ENCODE measurements at regions not wholly inside any gene's neighbourhood (a gene's known extent, or its start where the extent isn't known, plus 50 kb on each side); places are given as distances from the start of the nearest gene placed in this dataset.
"Not testable (repeated sequence)": the region's sequence is repeated elsewhere in the genome, so short reads cannot be mapped to it uniquely, and the experiment has no call there.

GRCh38 chr12:126400831-126401230 is 1335.6 kb downstream of the AACS start:
- DNase-seq (ENCODE audit: low read depth in 2 of 2, low spot score in 1 of 2) = no peak

- DNase-seq (ENCODE audit: low read depth in 2 of 2, low spot score in 1 of 2) = no peak
Observed at GRCh38 chr12:126404293-126404881, 1339.2 kb downstream of the AACS start.

GRCh38 chr12:126418400-126418799 is 1353.2 kb downstream of the AACS start:
- no peak for DNase-seq (ENCODE audit: low read depth in 2 of 2, low spot score in 1 of 2)

- DNase-seq (ENCODE audit: low read depth in 2 of 2, low spot score in 1 of 2) = no peak
Observed at GRCh38 chr12:126419131-126419530, 1353.9 kb downstream of the AACS start.

GRCh38 chr12:126424696-126425095 is 1359.5 kb downstream of the AACS start:
- no peak for DNase-seq (ENCODE audit: low read depth in 2 of 2, low spot score in 1 of 2)

GRCh38 chr12:126425264-126425663 is 1360.0 kb downstream of the AACS start:
- no peak for DNase-seq (ENCODE audit: low read depth in 2 of 2, low spot score in 1 of 2)

GRCh38 chr12:126428769-126429168 is 1363.5 kb downstream of the AACS start:
- no peak for DNase-seq (ENCODE audit: low read depth in 2 of 2, low spot score in 1 of 2)

- no peak for DNase-seq (ENCODE audit: low read depth in 2 of 2, low spot score in 1 of 2)
Observed at GRCh38 chr12:126430921-126431320, 1365.7 kb downstream of the AACS start.

- no peak for DNase-seq (ENCODE audit: low read depth in 2 of 2, low spot score in 1 of 2)
Observed at GRCh38 chr12:126431767-126432166, 1366.5 kb downstream of the AACS start.

GRCh38 chr12:126432780-126433179 is 1367.5 kb downstream of the AACS start:
- DNase-seq (ENCODE audit: low read depth in 2 of 2, low spot score in 1 of 2) = no peak

- DNase-seq (ENCODE audit: low read depth in 2 of 2, low spot score in 1 of 2) = no peak
Observed at GRCh38 chr12:126434412-126434985, 1369.3 kb downstream of the AACS start.

GRCh38 chr12:126436041-126436440 is 1370.8 kb downstream of the AACS start:
- no peak for DNase-seq (ENCODE audit: low read depth in 2 of 2, low spot score in 1 of 2)

GRCh38 chr12:126437934-126438333 is 1372.7 kb downstream of the AACS start:
- DNase-seq (ENCODE audit: low read depth in 2 of 2, low spot score in 1 of 2) = no peak

GRCh38 chr12:126443977-126444376 is 1378.7 kb downstream of the AACS start:
- no peak for DNase-seq (ENCODE audit: low read depth in 2 of 2, low spot score in 1 of 2)

- no peak for DNase-seq (ENCODE audit: low read depth in 2 of 2, low spot score in 1 of 2)
Observed at GRCh38 chr12:126447346-126447745, 1382.1 kb downstream of the AACS start.

GRCh38 chr12:126451809-126452208 is 1386.6 kb downstream of the AACS start:
- DNase-seq (ENCODE audit: low read depth in 2 of 2, low spot score in 1 of 2) = no peak

GRCh38 chr12:126452686-126453085 is 1387.5 kb downstream of the AACS start:
- not testable (repeated sequence) for DNase-seq (ENCODE audit: low read depth in 2 of 2, low spot score in 1 of 2)

GRCh38 chr12:126454581-126454980 is 1389.3 kb downstream of the AACS start:
- DNase-seq (ENCODE audit: low read depth in 2 of 2, low spot score in 1 of 2) = no peak

GRCh38 chr12:126457776-126458175 is 1392.5 kb downstream of the AACS start:
- DNase-seq (ENCODE audit: low read depth in 2 of 2, low spot score in 1 of 2) = no peak

GRCh38 chr12:126464153-126464552 is 1398.9 kb downstream of the AACS start:
- no peak for DNase-seq (ENCODE audit: low read depth in 2 of 2, low spot score in 1 of 2)

GRCh38 chr12:126469211-126469610 is 1404.0 kb downstream of the AACS start:
- no peak for DNase-seq (ENCODE audit: low read depth in 2 of 2, low spot score in 1 of 2)

GRCh38 chr12:126474703-126475102 is 1409.5 kb downstream of the AACS start:
- no peak for DNase-seq (ENCODE audit: low read depth in 2 of 2, low spot score in 1 of 2)

- no peak for DNase-seq (ENCODE audit: low read depth in 2 of 2, low spot score in 1 of 2)
Observed at GRCh38 chr12:126480451-126480850, 1415.2 kb downstream of the AACS start.

Measured in stimulated activated CD8-positive, alpha-beta memory T cell treated with anti-CD3 and anti-CD28 coated beads, Interleukin-4, amount 100 ng/mL, for 1 hour (primary cell).